Tibial nerve (tissue), 4 donors: ENCODE measurements at regions not wholly inside any gene's neighbourhood (a gene's known extent, or its start where the extent isn't known, plus 50 kb on each side); places are given as distances from the start of the nearest gene placed in this dataset.

Source experiments
- EP300 ChIP-seq, 2 donors: sonication (generic); formaldehyde crosslinking; IDR thresholded peaks; one replicate each; pipeline ENCODE4 v1.6.1; 2017; ENCODE audit warnings: antibody characterized with exemption in 2 of 2, mild to moderate bottlenecking in 1 of 2
- POLR2A ChIP-seq, 2 donors: fragments of 450-650 bp; IDR thresholded peaks; one replicate each; pipeline ENCODE4 v1.6.1; 2017; ENCODE audit warnings: antibody characterized with exemption in 2 of 2, mild to moderate bottlenecking in 2 of 2, moderate library complexity in 2 of 2
- TF ChIP-seq, protein P1 (sequence below), 5 experiments: fragments of 200-600 bp in 3 of 5; fragments of 450-650 bp in 2 of 5; sonication (generic) in 3 of 5; IDR thresholded peaks; one replicate each; pipeline ENCODE4 v1.5.1; 2016 to 2019; ENCODE audit warnings: antibody characterized with exemption in 5 of 5, mild to moderate bottlenecking in 3 of 5, moderate library complexity in 2 of 5

DNA sequence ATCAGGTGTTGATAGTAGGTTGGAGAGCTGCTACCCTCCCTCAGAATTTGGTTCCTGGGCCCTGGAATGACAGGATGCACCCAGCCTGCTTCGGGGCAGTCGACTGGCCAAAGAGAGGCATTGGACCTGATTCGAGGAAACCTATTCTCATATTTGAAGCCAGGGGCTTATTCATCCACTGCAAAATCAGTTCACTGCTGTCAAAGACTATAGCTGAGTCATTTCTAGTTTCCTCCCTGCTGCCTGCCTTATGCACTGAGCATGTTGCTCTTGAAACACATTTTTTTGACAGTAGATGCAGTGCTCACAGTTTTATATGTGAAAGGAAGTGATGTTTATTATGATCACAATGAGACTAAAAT lies 565.4 kb downstream of the ETS1 start:
- TF ChIP-seq, protein P1, sequence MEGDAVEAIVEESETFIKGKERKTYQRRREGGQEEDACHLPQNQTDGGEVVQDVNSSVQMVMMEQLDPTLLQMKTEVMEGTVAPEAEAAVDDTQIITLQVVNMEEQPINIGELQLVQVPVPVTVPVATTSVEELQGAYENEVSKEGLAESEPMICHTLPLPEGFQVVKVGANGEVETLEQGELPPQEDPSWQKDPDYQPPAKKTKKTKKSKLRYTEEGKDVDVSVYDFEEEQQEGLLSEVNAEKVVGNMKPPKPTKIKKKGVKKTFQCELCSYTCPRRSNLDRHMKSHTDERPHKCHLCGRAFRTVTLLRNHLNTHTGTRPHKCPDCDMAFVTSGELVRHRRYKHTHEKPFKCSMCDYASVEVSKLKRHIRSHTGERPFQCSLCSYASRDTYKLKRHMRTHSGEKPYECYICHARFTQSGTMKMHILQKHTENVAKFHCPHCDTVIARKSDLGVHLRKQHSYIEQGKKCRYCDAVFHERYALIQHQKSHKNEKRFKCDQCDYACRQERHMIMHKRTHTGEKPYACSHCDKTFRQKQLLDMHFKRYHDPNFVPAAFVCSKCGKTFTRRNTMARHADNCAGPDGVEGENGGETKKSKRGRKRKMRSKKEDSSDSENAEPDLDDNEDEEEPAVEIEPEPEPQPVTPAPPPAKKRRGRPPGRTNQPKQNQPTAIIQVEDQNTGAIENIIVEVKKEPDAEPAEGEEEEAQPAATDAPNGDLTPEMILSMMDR (IDR thresholded peaks at IDR 0.05), result no peak
- TF ChIP-seq POLR2A (IDR thresholded peaks at IDR 0.05) (no peak), EP300 (IDR thresholded peaks at IDR 0.05) (no peak)
